HCT116 (cell line): ENCODE measurements at regions not wholly inside any gene's neighbourhood (a gene's known extent, or its start where the extent isn't known, plus 50 kb on each side); places are given as distances from the start of the nearest gene placed in this dataset.

Experiments
- CEBPB ChIP-seq: IDR thresholded peaks from 2 replicates; pipeline ENCODE4 v1.6.1; 2012; ENCODE audit warnings: low read depth
- CTCF ChIP-seq, 3 experiments: fragments of 200-600 bp in 1 of 3; sonication (generic) in 1 of 3; IDR thresholded peaks in 2 of 3; conservative IDR thresholded peaks in 1 of 3; 2 replicates each; pipeline ENCODE4 v1.5.1; 2012 to 2017; ENCODE audit warnings: low read depth in 2 of 3, low read length in 2 of 3, antibody characterized with exemption in 1 of 3, borderline replicate concordance in 1 of 3, control low read depth in 1 of 3, mild to moderate bottlenecking in 1 of 3, mixed read lengths in 1 of 3, mixed run types in 1 of 3, moderate library complexity in 1 of 3; ENCODE audit not compliant: insufficient read depth in 1 of 3
- POLR2A ChIP-seq: IDR thresholded peaks from 2 replicates; pipeline ENCODE4 v1.7.0; 2011; ENCODE audit warnings: borderline replicate concordance; ENCODE audit not compliant: insufficient read depth, insufficient read length; ENCODE audit errors: extremely low read depth
- POLR2AphosphoS5 ChIP-seq: IDR thresholded peaks from 2 replicates; pipeline ENCODE4 v1.6.1; 2011; ENCODE audit warnings: mild to moderate bottlenecking, low read depth, low read length, moderate library complexity
- ZNF274 ChIP-seq: fragments of 200-500 bp; sonication (Bioruptor generic); IDR thresholded peaks from 2 replicates; pipeline ENCODE4 v1.6.1; 2014; ENCODE audit warnings: mild to moderate bottlenecking, low read depth, low read length, inconsistent platforms

GRCh38 chr6:3568396-3569082, 111.7 kb upstream of the SLC22A23 start:
- TF ChIP-seq CEBPB = no peak
- TF ChIP-seq POLR2A = no peak
- no peak for TF ChIP-seq ZNF274
- TF ChIP-seq CTCF (IDR thresholded peaks at IDR 0.05 in 2 of 3, conservative IDR thresholded peaks at IDR 0.05 in 1 of 3; ENCODE audit: borderline replicate concordance in 1 of 3, insufficient read depth in 1 of 3, low read depth in 2 of 3, low read length in 2 of 3) = no peak
- no peak for TF ChIP-seq POLR2AphosphoS5
